CD4-positive, alpha-beta memory T cell (primary cell): ENCODE measurements at regions not wholly inside any gene's neighbourhood (a gene's known extent, or its start where the extent isn't known, plus 50 kb on each side); places are given as distances from the start of the nearest gene placed in this dataset.
A peak's percentile ranks its signal among the peaks of the same experiment; 100 is the strongest.

Experiments used
- CTCF ChIA-PET: fragments of 350-600 bp; sonication (Branson Sonifier 250); formaldehyde crosslinking; loops from one replicate; lab custom pipeline; 2021; ENCODE audit warnings: inconsistent platforms; ENCODE audit not compliant: partially characterized antibody; lab: Charles Lee
- POLR2A ChIA-PET: fragments of 350-600 bp; sonication (Branson Sonifier 250); formaldehyde crosslinking; loops from one replicate; lab custom pipeline; 2021; ENCODE audit not compliant: partially characterized antibody; lab: Charles Lee
- DNase-seq, 5 donors: peaks; one replicate each; pipeline versions ENCODE4 v3.0.0 to v3.0.0-alpha.2; 2020 to 2022; ENCODE audit warnings: mixed read lengths in 1 of 5
- H3K27ac ChIP-seq: one replicate; pipeline ENCODE4 v1.7.0; 2013; ENCODE audit warnings: low read depth, low read length
- H3K27me3 ChIP-seq: 2 replicates; pipeline ENCODE4 v1.7.0; 2013; ENCODE audit warnings: mild to moderate bottlenecking, low read length, moderate library complexity; ENCODE audit not compliant: insufficient read depth
- H3K36me3 ChIP-seq: 2 replicates; pipeline ENCODE4 v1.7.0; 2013; ENCODE audit warnings: mild to moderate bottlenecking, low read length, moderate library complexity; ENCODE audit not compliant: insufficient read depth
- H3K4me1 ChIP-seq: 2 replicates; pipeline ENCODE4 v1.7.0; 2013; ENCODE audit warnings: mild to moderate bottlenecking, low read length, moderate library complexity; ENCODE audit not compliant: insufficient read depth
- H3K4me3 ChIP-seq, 2 donors: one replicate each; pipeline ENCODE4 v1.7.0; 2013; ENCODE audit warnings: low read length in 2 of 2, mild to moderate bottlenecking in 1 of 2
- H3K9me3 ChIP-seq, 2 donors: one replicate each; pipeline ENCODE4 v1.7.0; 2013; ENCODE audit warnings: low read length in 2 of 2, control low read depth in 1 of 2; ENCODE audit not compliant: control insufficient read depth in 1 of 2
- H3K27ac Mint-ChIP-seq, 7 donors: one replicate each; pipeline ENCODE4 v1.8.0; 2020 to 2021; ENCODE audit warnings: mixed read lengths in 7 of 7, mild to moderate bottlenecking in 6 of 7, inconsistent platforms in 3 of 7, moderate library complexity in 3 of 7
- H3K27me3 Mint-ChIP-seq, 2 donors: one replicate each; pipeline ENCODE4 v1.8.0; 2020 to 2021; ENCODE audit warnings: mixed read lengths in 2 of 2
- H3K36me3 Mint-ChIP-seq, 2 donors: one replicate each; pipeline ENCODE4 v1.8.0; 2020 to 2021; ENCODE audit warnings: mixed read lengths in 2 of 2, inconsistent platforms in 1 of 2, mild to moderate bottlenecking in 1 of 2
- H3K4me1 Mint-ChIP-seq, 4 donors: one replicate each; pipeline ENCODE4 v1.8.0; 2020 to 2021; ENCODE audit warnings: mixed read lengths in 4 of 4, mild to moderate bottlenecking in 1 of 4
- H3K4me3 Mint-ChIP-seq, 8 donors: one replicate each; pipeline ENCODE4 v1.8.0; 2020 to 2021; ENCODE audit warnings: mixed read lengths in 8 of 8, mild to moderate bottlenecking in 7 of 8, moderate library complexity in 6 of 8, inconsistent platforms in 3 of 8
- H3K9me3 Mint-ChIP-seq, 8 donors: one replicate each; pipeline ENCODE4 v1.8.0; 2020 to 2021; ENCODE audit warnings: mixed read lengths in 8 of 8, mild to moderate bottlenecking in 5 of 8, inconsistent platforms in 3 of 8, moderate library complexity in 1 of 8
- intact Hi-C: fragments of 100-400 bp; cut with micrococcal nuclease; formaldehyde crosslinking; loops from one replicate; pipeline ENCODE4 v1.15.1; 2023

- intact Hi-C loops = no loop called here
- H3K4me3 ChIP-seq = no peak overlapping the region
- H3K27me3 ChIP-seq = no peaks in the 10 kb centered on the region
- H3K9me3 Mint-ChIP-seq = peaks cover 0 to 5% (median under 1%) of the 10 kb centered on the region in 8 donors
- no peaks in the 10 kb centered on the region for H3K36me3 ChIP-seq
- peaks cover 9 to 13% of the 10 kb centered on the region in 2 donors for H3K27me3 Mint-ChIP-seq
- H3K4me1 Mint-ChIP-seq = no peaks in the 10 kb centered on the region
- no peak overlapping the region for H3K4me3 Mint-ChIP-seq
- no peak overlapping the region for H3K27ac Mint-ChIP-seq
- no peak overlapping the region for H3K27ac ChIP-seq
- no peaks in the 10 kb centered on the region for H3K4me1 ChIP-seq
- DNase-seq = no peak
- CTCF ChIA-PET = no interaction called here
- POLR2A ChIA-PET = no interaction called here
- no peaks in the 10 kb centered on the region for H3K36me3 Mint-ChIP-seq
- no peaks in the 10 kb centered on the region for H3K9me3 ChIP-seq
These were observed 97.4 kb downstream of the THBS2 start for GRCh38 chr6:169156108-169156792.

- intact Hi-C loops = no loop called here
- Histone ChIP-seq H3K9me3 (no peaks in the 10 kb centered on the region), H3K4me1 (no peaks in the 10 kb centered on the region), H3K36me3 (no peaks in the 10 kb centered on the region), H3K27ac (no peak overlapping the region), H3K27me3 (no peaks in the 10 kb centered on the region), H3K4me3 (no peak overlapping the region)
- Mint-ChIP-seq H3K9me3 (peaks cover 0 to 8% (median 1%) of the 10 kb centered on the region in 8 donors), H3K4me1 (no peaks in the 10 kb centered on the region), H3K36me3 (no peaks in the 10 kb centered on the region), H3K27me3 (peaks cover 9 to 13% of the 10 kb centered on the region in 2 donors), H3K4me3 (no peak overlapping the region), H3K27ac (no peak overlapping the region)
- CTCF ChIA-PET = no interaction called here
- DNase-seq = no peak
- POLR2A ChIA-PET = no interaction called here
These were observed 98.2 kb downstream of the THBS2 start for GRCh38 chr6:169155481-169155880.

GRCh38 chr6:169153401-169153800 is 100.2 kb downstream of the THBS2 start:
- no peaks in the 10 kb centered on the region for H3K4me1 ChIP-seq
- DNase-seq = no peak
- Mint-ChIP-seq H3K27me3 (peaks cover 9 to 15% of the 10 kb centered on the region in 2 donors), H3K36me3 (no peaks in the 10 kb centered on the region), H3K4me1 (no peaks in the 10 kb centered on the region), H3K4me3 (no peak overlapping the region), H3K27ac (no peak overlapping the region), H3K9me3 (peaks cover 0 to 18% (median 9%) of the 10 kb centered on the region in 8 donors)
- no peaks in the 10 kb centered on the region for H3K27me3 ChIP-seq
- intact Hi-C loops = no loop called here
- no peak overlapping the region for H3K4me3 ChIP-seq
- no peaks in the 10 kb centered on the region for H3K9me3 ChIP-seq
- ChIA-PET CTCF (no interaction called here), POLR2A (no interaction called here)
- no peaks in the 10 kb centered on the region for H3K36me3 ChIP-seq
- no peak overlapping the region for H3K27ac ChIP-seq

GRCh38 chr6:169146521-169146920 is 107.1 kb downstream of the THBS2 start:
- peak overlapping the region in 1 of 7 donors; percentile 20 for H3K27ac Mint-ChIP-seq
- intact Hi-C loops = no loop called here

GRCh38 chr6:169145991-169146501 is 107.6 kb downstream of the THBS2 start:
- H3K9me3 Mint-ChIP-seq = peaks cover 0 to 13% (median 9%) of the 10 kb centered on the region in 8 donors
- Histone ChIP-seq H3K27ac (no peak overlapping the region), H3K36me3 (no peaks in the 10 kb centered on the region), H3K4me3 (no peak overlapping the region), H3K4me1 (no peaks in the 10 kb centered on the region), H3K9me3 (no peaks in the 10 kb centered on the region), H3K27me3 (no peaks in the 10 kb centered on the region)
- ChIA-PET CTCF (no interaction called here), POLR2A (no interaction called here)
- DNase-seq = no peak
- peaks cover 3 to 9% of the 10 kb centered on the region in 2 donors for H3K27me3 Mint-ChIP-seq
- intact Hi-C loops = no loop called here
- no peak overlapping the region for H3K4me3 Mint-ChIP-seq
- H3K27ac Mint-ChIP-seq = no peak overlapping the region
- no peaks in the 10 kb centered on the region for H3K36me3 Mint-ChIP-seq
- H3K4me1 Mint-ChIP-seq = peaks cover 0 to 4% (median 0%) of the 10 kb centered on the region in 4 donors

More at GRCh38 chr6:169146521-169146920, 107.1 kb downstream of the THBS2 start:
- ChIA-PET POLR2A (no interaction called here), CTCF (no interaction called here)
- Mint-ChIP-seq H3K27me3 (peaks cover 3 to 9% of the 10 kb centered on the region in 2 donors), H3K36me3 (no peaks in the 10 kb centered on the region), H3K9me3 (peaks cover 0 to 15% (median 9%) of the 10 kb centered on the region in 8 donors), H3K4me3 (no peak overlapping the region), H3K4me1 (peaks cover 0 to 4% (median 0%) of the 10 kb centered on the region in 4 donors)
- Histone ChIP-seq H3K9me3 (no peaks in the 10 kb centered on the region), H3K36me3 (no peaks in the 10 kb centered on the region), H3K4me3 (no peak overlapping the region), H3K27me3 (no peaks in the 10 kb centered on the region), H3K4me1 (no peaks in the 10 kb centered on the region), H3K27ac (no peak overlapping the region)
- no peak for DNase-seq

GRCh38 chr6:169145496-169145895 is 108.2 kb downstream of the THBS2 start:
- H3K9me3 ChIP-seq = no peaks in the 10 kb centered on the region
- DNase-seq = no peak
- Mint-ChIP-seq H3K36me3 (no peaks in the 10 kb centered on the region), H3K4me3 (no peak overlapping the region), H3K4me1 (peaks cover 0 to 4% (median 0%) of the 10 kb centered on the region in 4 donors), H3K9me3 (peaks cover 0 to 13% (median 9%) of the 10 kb centered on the region in 8 donors), H3K27ac (no peak overlapping the region), H3K27me3 (peaks cover 3 to 9% of the 10 kb centered on the region in 2 donors)
- POLR2A ChIA-PET = no interaction called here
- intact Hi-C loops = no loop called here
- H3K27me3 ChIP-seq = no peaks in the 10 kb centered on the region
- no peaks in the 10 kb centered on the region for H3K36me3 ChIP-seq
- no peak overlapping the region for H3K4me3 ChIP-seq
- CTCF ChIA-PET = no interaction called here
- no peaks in the 10 kb centered on the region for H3K4me1 ChIP-seq
- H3K27ac ChIP-seq = no peak overlapping the region

- no peaks in the 10 kb centered on the region for H3K9me3 ChIP-seq
- no peak overlapping the region for H3K27ac Mint-ChIP-seq
- POLR2A ChIA-PET = no interaction called here
- peaks cover 0 to 4% (median 0%) of the 10 kb centered on the region in 4 donors for H3K4me1 Mint-ChIP-seq
- H3K4me1 ChIP-seq = no peaks in the 10 kb centered on the region
- H3K9me3 Mint-ChIP-seq = peaks cover 0 to 5% (median under 1%) of the 10 kb centered on the region in 8 donors
- H3K27ac ChIP-seq = no peak overlapping the region
- DNase-seq = no peak
- intact Hi-C loops = no loop called here
- CTCF ChIA-PET = no interaction called here
- H3K4me3 Mint-ChIP-seq = no peak overlapping the region
- H3K27me3 Mint-ChIP-seq = peaks cover 3 to 6% of the 10 kb centered on the region in 2 donors
- no peaks in the 10 kb centered on the region for H3K36me3 ChIP-seq
- H3K36me3 Mint-ChIP-seq = no peaks in the 10 kb centered on the region
- no peaks in the 10 kb centered on the region for H3K27me3 ChIP-seq
- H3K4me3 ChIP-seq = no peak overlapping the region
These were observed 109.3 kb downstream of the THBS2 start for GRCh38 chr6:169144356-169144755.
